Muscle of leg (tissue), 3 donors: ENCODE measurements at regions not wholly inside any gene's neighbourhood (a gene's known extent, or its start where the extent isn't known, plus 50 kb on each side); places are given as distances from the start of the nearest gene placed in this dataset.

Experiments
- DNase-seq: peaks from one replicate; pipeline ENCODE4 v3.0.0; 2013
- H3K27ac ChIP-seq: one replicate; pipeline ENCODE4 v1.5.1; 2013; ENCODE audit warnings: mild to moderate bottlenecking, low read length, control low read depth
- H3K27me3 ChIP-seq: one replicate; pipeline ENCODE4 v1.6.1; 2013; ENCODE audit warnings: low read length; ENCODE audit not compliant: control insufficient read depth, insufficient read depth
- H3K36me3 ChIP-seq: one replicate; pipeline ENCODE4 v1.6.1; 2013; ENCODE audit warnings: low read length; ENCODE audit not compliant: control insufficient read depth, insufficient read depth
- H3K4me1 ChIP-seq: one replicate; pipeline ENCODE4 v1.6.1; 2013; ENCODE audit warnings: low read length; ENCODE audit not compliant: control insufficient read depth, insufficient read depth
- H3K4me3 ChIP-seq: one replicate; pipeline ENCODE4 v1.5.1; 2013; ENCODE audit warnings: low read length, control low read depth
- H3K9me3 ChIP-seq: replicated peaks from 2 replicates; pipeline ENCODE4 v1.6.1; 2013; ENCODE audit warnings: low read depth, low read length; ENCODE audit not compliant: control insufficient read depth
- WGBS: methylation state at CpG from one replicate; pipeline ENCODE4 v1.1.5; 2013; ENCODE audit warnings: missing lambda C conversion rate; ENCODE audit not compliant: insufficient coverage; 5-methylcytosine and 5-hydroxymethylcytosine counted together

GRCh38 chr4:59339631-59340030 is 1860.5 kb upstream of the ADGRL3 start:
- Histone ChIP-seq H3K4me3 (no peak overlapping the region), H3K4me1 (no peaks in the 10 kb centered on the region), H3K27ac (no peak overlapping the region), H3K27me3 (no peaks in the 10 kb centered on the region), H3K36me3 (no peaks in the 10 kb centered on the region), H3K9me3 (no peaks in the 10 kb centered on the region)
- DNase-seq = no peak

GRCh38 chr4:59341506-59341905 is 1858.6 kb upstream of the ADGRL3 start:
- DNase-seq = peak; percentile 19
- Histone ChIP-seq H3K4me3 (no peak overlapping the region), H3K27ac (no peak overlapping the region), H3K9me3 (no peaks in the 10 kb centered on the region), H3K36me3 (no peaks in the 10 kb centered on the region), H3K4me1 (no peaks in the 10 kb centered on the region), H3K27me3 (no peaks in the 10 kb centered on the region)

GRCh38 chr4:59348949-59349348 is 1851.2 kb upstream of the ADGRL3 start:
- Histone ChIP-seq H3K4me1 (no peaks in the 10 kb centered on the region), H3K4me3 (no peak overlapping the region), H3K27ac (no peak overlapping the region), H3K36me3 (no peaks in the 10 kb centered on the region), H3K9me3 (peaks cover under 1% of the 10 kb centered on the region), H3K27me3 (no peaks in the 10 kb centered on the region)
- DNase-seq = no peak

- H3K9me3 ChIP-seq = peaks cover 3% of the 10 kb centered on the region
- no peak overlapping the region for H3K27ac ChIP-seq
- H3K36me3 ChIP-seq = no peaks in the 10 kb centered on the region
- no peaks in the 10 kb centered on the region for H3K27me3 ChIP-seq
- no peak overlapping the region for H3K4me3 ChIP-seq
- H3K4me1 ChIP-seq = no peaks in the 10 kb centered on the region
- no peak for DNase-seq
Measured at GRCh38 chr4:59369229-59369628, 1830.9 kb upstream of the ADGRL3 start.

- Histone ChIP-seq H3K9me3 (peaks cover 6% of the 10 kb centered on the region), H3K4me3 (no peak overlapping the region), H3K36me3 (no peaks in the 10 kb centered on the region), H3K27ac (no peak overlapping the region), H3K27me3 (no peaks in the 10 kb centered on the region), H3K4me1 (no peaks in the 10 kb centered on the region)
- WGBS = no CpG with 5 or more reads among the region's 3 CpGs
- DNase-seq = no peak
Measured at GRCh38 chr4:59374416-59374815, 1825.7 kb upstream of the ADGRL3 start.

GRCh38 chr4:59380841-59381366 is 1819.2 kb upstream of the ADGRL3 start:
- WGBS = no CpG with 5 or more reads among the region's 2 CpGs
- H3K36me3 ChIP-seq = no peaks in the 10 kb centered on the region
- peaks cover 6% of the 10 kb centered on the region for H3K9me3 ChIP-seq
- no peaks in the 10 kb centered on the region for H3K27me3 ChIP-seq
- no peak overlapping the region for H3K4me3 ChIP-seq
- no peak for DNase-seq
- H3K27ac ChIP-seq = no peak overlapping the region
- H3K4me1 ChIP-seq = no peaks in the 10 kb centered on the region

GRCh38 chr4:59381591-59381990 is 1818.5 kb upstream of the ADGRL3 start:
- Histone ChIP-seq H3K27ac (no peak overlapping the region), H3K9me3 (peaks cover 4% of the 10 kb centered on the region), H3K27me3 (no peaks in the 10 kb centered on the region), H3K36me3 (no peaks in the 10 kb centered on the region), H3K4me1 (no peaks in the 10 kb centered on the region), H3K4me3 (no peak overlapping the region)
- no peak for DNase-seq
- no CpG with 5 or more reads among the region's 2 CpGs for WGBS

- H3K9me3 ChIP-seq = no peaks in the 10 kb centered on the region
Measured at GRCh38 chr4:59387759-59388758, 1812.1 kb upstream of the ADGRL3 start.

GRCh38 chr4:59393780-59394179 is 1806.3 kb upstream of the ADGRL3 start:
- peaks cover 8% of the 10 kb centered on the region for H3K9me3 ChIP-seq
- no peaks in the 10 kb centered on the region for H3K4me1 ChIP-seq
- H3K36me3 ChIP-seq = no peaks in the 10 kb centered on the region
- no peak for DNase-seq
- no peaks in the 10 kb centered on the region for H3K27me3 ChIP-seq
- H3K27ac ChIP-seq = no peak overlapping the region
- 89% methylated on average over 1 of the region's 5 CpGs for WGBS
- H3K4me3 ChIP-seq = no peak overlapping the region

More at GRCh38 chr4:59387759-59388758, 1812.1 kb upstream of the ADGRL3 start:
- WGBS = 78% methylated on average over 2 of the region's 7 CpGs
- Histone ChIP-seq H3K4me1 (no peaks in the 10 kb centered on the region), H3K36me3 (no peaks in the 10 kb centered on the region), H3K27me3 (no peaks in the 10 kb centered on the region), H3K27ac (no peak overlapping the region), H3K4me3 (no peak overlapping the region)
- DNase-seq = no peak

- Histone ChIP-seq H3K27me3 (no peaks in the 10 kb centered on the region), H3K27ac (no peak overlapping the region), H3K4me3 (no peak overlapping the region), H3K9me3 (no peaks in the 10 kb centered on the region), H3K36me3 (no peaks in the 10 kb centered on the region), H3K4me1 (no peaks in the 10 kb centered on the region)
- DNase-seq = no peak
- no CpG with 5 or more reads among the region's 4 CpGs for WGBS
Measured at GRCh38 chr4:59400334-59400733, 1799.8 kb upstream of the ADGRL3 start.
